ENCODE measurements at regions not wholly inside any gene's neighbourhood (a gene's known extent, or its start where the extent isn't known, plus 50 kb on each side); places are given as distances from the start of the nearest gene placed in this dataset.
A peak's percentile ranks its signal among the peaks of the same experiment; 100 is the strongest.
"Not testable (repeated sequence)": the region's sequence is repeated elsewhere in the genome, so short reads cannot be mapped to it uniquely, and the experiment has no call there.

DNA sequence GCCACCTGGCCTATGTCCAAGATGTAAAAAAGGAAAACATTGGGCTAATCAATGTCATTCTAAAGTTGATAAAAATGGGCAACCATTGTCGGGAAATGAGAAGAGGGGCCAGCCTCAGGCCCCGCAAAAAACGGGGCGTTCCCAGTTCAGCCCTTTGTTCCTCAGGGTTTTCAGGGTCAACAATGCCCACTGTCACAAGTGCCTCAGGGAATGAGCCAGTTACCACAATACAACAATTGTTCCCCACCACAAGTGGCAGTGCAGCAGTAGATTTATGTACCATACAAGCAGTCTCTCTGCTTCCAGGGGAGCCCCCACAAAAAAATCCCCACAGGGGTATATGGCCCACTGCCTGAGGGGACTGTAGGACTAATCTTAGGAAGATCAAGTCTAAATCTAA is 112.5 kb downstream of the ZNF486 start:
- no peak for DNase-seq (ENCODE audit: low spot score)
- TF ChIP-seq, protein P1, sequence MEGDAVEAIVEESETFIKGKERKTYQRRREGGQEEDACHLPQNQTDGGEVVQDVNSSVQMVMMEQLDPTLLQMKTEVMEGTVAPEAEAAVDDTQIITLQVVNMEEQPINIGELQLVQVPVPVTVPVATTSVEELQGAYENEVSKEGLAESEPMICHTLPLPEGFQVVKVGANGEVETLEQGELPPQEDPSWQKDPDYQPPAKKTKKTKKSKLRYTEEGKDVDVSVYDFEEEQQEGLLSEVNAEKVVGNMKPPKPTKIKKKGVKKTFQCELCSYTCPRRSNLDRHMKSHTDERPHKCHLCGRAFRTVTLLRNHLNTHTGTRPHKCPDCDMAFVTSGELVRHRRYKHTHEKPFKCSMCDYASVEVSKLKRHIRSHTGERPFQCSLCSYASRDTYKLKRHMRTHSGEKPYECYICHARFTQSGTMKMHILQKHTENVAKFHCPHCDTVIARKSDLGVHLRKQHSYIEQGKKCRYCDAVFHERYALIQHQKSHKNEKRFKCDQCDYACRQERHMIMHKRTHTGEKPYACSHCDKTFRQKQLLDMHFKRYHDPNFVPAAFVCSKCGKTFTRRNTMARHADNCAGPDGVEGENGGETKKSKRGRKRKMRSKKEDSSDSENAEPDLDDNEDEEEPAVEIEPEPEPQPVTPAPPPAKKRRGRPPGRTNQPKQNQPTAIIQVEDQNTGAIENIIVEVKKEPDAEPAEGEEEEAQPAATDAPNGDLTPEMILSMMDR (IDR thresholded peaks at IDR 0.05; ENCODE audit: extremely low read depth, missing control alignments) = no peak

DNA sequence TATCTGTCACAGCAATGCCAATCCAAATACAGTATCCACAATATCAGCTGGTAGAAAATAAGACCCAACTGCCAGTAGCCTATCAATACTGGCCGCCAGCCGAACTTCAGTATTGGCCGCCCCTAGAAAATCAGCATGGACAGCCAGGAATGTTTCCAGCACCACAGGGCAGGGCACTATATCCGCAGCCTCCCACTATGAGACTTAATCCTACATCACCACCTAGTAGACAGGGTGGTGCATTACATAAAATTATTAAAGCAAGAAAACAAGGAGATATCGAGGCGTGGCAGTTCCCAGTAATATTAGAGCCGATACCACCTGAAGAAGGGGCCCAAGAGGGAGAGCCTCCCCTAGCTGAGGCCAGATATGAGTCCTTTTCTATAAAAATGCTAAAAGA is 111.3 kb downstream of the ZNF486 start:
- TF ChIP-seq, protein P1 (IDR thresholded peaks at IDR 0.05; ENCODE audit: extremely low read depth, missing control alignments) = peak; percentile 11
- DNase-seq (ENCODE audit: low spot score) = peak; percentile 16

GRCh38 chr19:20276732-20277082 is 109.7 kb downstream of the ZNF486 start:
- DNase-seq (ENCODE audit: low spot score) = not testable (repeated sequence)

DNA sequence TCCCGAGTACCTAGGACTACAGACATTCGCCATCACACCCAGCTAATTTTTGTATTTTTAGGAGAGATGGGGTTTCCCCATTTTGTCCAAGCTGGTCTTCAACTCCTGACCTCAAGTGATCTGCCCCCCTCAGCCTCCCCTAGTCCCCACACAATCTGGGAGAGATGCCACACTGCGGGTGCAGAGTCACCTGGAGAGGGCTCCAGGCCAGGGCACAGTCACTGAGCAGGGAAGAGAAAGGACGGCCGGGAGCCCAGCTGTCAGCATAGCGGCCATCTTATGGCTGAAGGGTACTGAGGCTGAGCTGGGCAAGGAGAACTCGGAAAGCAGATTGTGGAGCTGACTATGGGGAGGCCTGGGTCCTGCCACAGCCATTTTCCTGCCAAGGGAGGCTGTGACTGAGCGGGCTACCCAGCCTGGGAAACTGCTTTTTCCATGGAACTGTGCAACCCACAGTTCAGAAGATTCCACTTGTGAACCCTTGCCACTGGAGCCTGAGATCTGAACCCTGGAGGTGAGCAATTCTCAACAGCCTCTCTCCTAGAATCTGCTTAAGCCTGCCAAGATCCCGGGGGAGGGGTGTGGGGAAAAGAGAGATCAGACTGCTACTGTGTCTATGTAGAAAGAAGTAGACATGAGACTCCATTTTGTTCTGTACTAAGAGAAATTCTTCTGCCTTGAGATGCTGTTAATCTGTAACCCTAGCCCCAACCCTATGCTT is 109.2 kb downstream of the ZNF486 start:
- DNase-seq (ENCODE audit: low spot score) = no peak
- TF ChIP-seq, protein P1 (IDR thresholded peaks at IDR 0.05; ENCODE audit: extremely low read depth, missing control alignments) = no peak

- TF ChIP-seq, protein P1 (IDR thresholded peaks at IDR 0.05; ENCODE audit: extremely low read depth, missing control alignments) = no peak
- DNase-seq (ENCODE audit: low spot score) = no peak
Observed at GRCh38 chr19:20273951-20274570, 107.0 kb downstream of the ZNF486 start.

DNA sequence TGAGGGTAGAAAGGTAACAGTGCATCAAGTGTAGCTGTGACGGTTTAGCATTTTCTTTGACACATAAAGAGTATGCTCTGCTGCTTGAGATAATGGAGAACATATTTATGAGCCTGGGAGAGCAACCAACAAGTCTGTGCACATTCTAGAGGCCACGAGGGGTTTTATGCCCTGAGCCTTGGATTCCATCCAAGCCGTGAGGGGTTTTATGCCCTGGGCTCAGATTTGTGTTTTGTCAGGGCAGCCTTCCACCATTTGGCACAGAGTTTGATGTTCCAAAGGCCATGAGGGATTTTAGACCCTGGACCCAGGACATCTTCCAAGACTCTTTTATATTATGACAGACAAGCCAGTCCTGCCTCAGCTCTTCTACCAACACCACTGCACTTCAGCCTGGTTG is 106.4 kb downstream of the ZNF486 start:
- TF ChIP-seq, protein P1 (IDR thresholded peaks at IDR 0.05; ENCODE audit: extremely low read depth, missing control alignments) = no peak
- no peak for DNase-seq (ENCODE audit: low spot score)

- not testable (repeated sequence) for DNase-seq (ENCODE audit: low spot score)
Observed at GRCh38 chr19:20272627-20273010, 105.6 kb downstream of the ZNF486 start.

- not testable (repeated sequence) for DNase-seq (ENCODE audit: low spot score)
Observed at GRCh38 chr19:20271927-20272626, 105.1 kb downstream of the ZNF486 start.
